OCI-LY1 (cell line): ENCODE measurements at regions not wholly inside any gene's neighbourhood (a gene's known extent, or its start where the extent isn't known, plus 50 kb on each side); places are given as distances from the start of the nearest gene placed in this dataset.

Experiments used
- H2AFZ ChIP-seq: fragments of 200-600 bp; sonication (generic), shearing (Covaris generic); 2 replicates; pipeline ENCODE4 v1.6.0; 2014; ENCODE audit warnings: antibody characterized with exemption, mild to moderate bottlenecking, low read length
- H3F3A ChIP-seq: fragments of 200-600 bp; sonication (generic), shearing (Covaris generic); 2 replicates; pipeline ENCODE4 v1.6.0; 2014; ENCODE audit warnings: mild to moderate bottlenecking, antibody characterized with exemption, low read length, moderate library complexity; ENCODE audit not compliant: insufficient read depth
- H3K27ac ChIP-seq: fragments of 200-600 bp; sonication (generic); 2 replicates; pipeline ENCODE4 v1.5.1; 2014; ENCODE audit warnings: low read length, mixed run types, mild to moderate bottlenecking, low read depth; ENCODE audit not compliant: poor library complexity, severe bottlenecking
- H3K27me3 ChIP-seq: fragments of 200-600 bp; sonication (generic); 2 replicates; pipeline ENCODE4 v1.6.0; 2014; ENCODE audit warnings: antibody characterized with exemption, mild to moderate bottlenecking, low read length, moderate library complexity; ENCODE audit not compliant: insufficient read depth
- H3K36me3 ChIP-seq: fragments of 200-600 bp; sonication (generic); 2 replicates; pipeline ENCODE4 v1.6.1; 2014; ENCODE audit warnings: mild to moderate bottlenecking, antibody characterized with exemption, low read length, moderate library complexity, mixed read lengths; ENCODE audit not compliant: insufficient read depth
- H3K4me1 ChIP-seq: fragments of 200-600 bp; sonication (generic); 2 replicates; pipeline ENCODE4 v1.5.1; 2014; ENCODE audit warnings: mild to moderate bottlenecking, low read length, moderate library complexity; ENCODE audit not compliant: insufficient read depth, severe bottlenecking
- H3K4me2 ChIP-seq: fragments of 200-600 bp; sonication (generic), shearing (Covaris generic); 2 replicates; pipeline ENCODE4 v1.6.1; 2014; ENCODE audit warnings: low read length
- H3K4me3 ChIP-seq: fragments of 200-600 bp; sonication (generic); 2 replicates; pipeline ENCODE4 v1.5.1; 2014; ENCODE audit warnings: low read length, low read depth, mild to moderate bottlenecking, mixed read lengths; ENCODE audit not compliant: poor library complexity, severe bottlenecking
- H3K79me2 ChIP-seq: fragments of 200-600 bp; shearing (Covaris generic); 2 replicates; pipeline ENCODE4 v1.6.1; 2016; ENCODE audit warnings: mixed run types, low read length, mixed read lengths; ENCODE audit not compliant: insufficient read depth
- H3K9ac ChIP-seq: fragments of 200-600 bp; sonication (generic), shearing (Covaris generic); 2 replicates; pipeline ENCODE4 v1.6.1; 2014; ENCODE audit warnings: mild to moderate bottlenecking, low read length, mixed read lengths
- H3K9me2 ChIP-seq: fragments of 200-600 bp; sonication (generic), shearing (Covaris generic); 2 replicates; pipeline ENCODE4 v1.6.1; 2014; ENCODE audit warnings: low read depth, mild to moderate bottlenecking, low read length, mixed read lengths
- H3K9me3 ChIP-seq: fragments of 200-600 bp; shearing (Covaris generic); 2 replicates; pipeline ENCODE4 v1.6.1; 2014; ENCODE audit warnings: low read length, mixed read lengths
- H4K20me1 ChIP-seq: fragments of 200-600 bp; sonication (generic), shearing (Covaris generic); 2 replicates; pipeline ENCODE4 v1.6.0; 2016; ENCODE audit warnings: mild to moderate bottlenecking, low read length; ENCODE audit not compliant: insufficient read depth
- CTCF ChIP-seq: fragments of 200-600 bp; sonication (generic), shearing (Covaris generic); IDR thresholded peaks from 2 replicates; pipeline ENCODE4 v1.5.1; 2017; ENCODE audit warnings: mild to moderate bottlenecking, antibody characterized with exemption, low read length, moderate library complexity, mixed read lengths
- EZH2 ChIP-seq: fragments of 200-600 bp; sonication (generic), shearing (Covaris generic); IDR thresholded peaks from 2 replicates; pipeline ENCODE4 v1.8.0; 2017; ENCODE audit warnings: borderline replicate concordance, mixed run types, mild to moderate bottlenecking, antibody characterized with exemption, low read length, moderate library complexity, mixed read lengths

DNA sequence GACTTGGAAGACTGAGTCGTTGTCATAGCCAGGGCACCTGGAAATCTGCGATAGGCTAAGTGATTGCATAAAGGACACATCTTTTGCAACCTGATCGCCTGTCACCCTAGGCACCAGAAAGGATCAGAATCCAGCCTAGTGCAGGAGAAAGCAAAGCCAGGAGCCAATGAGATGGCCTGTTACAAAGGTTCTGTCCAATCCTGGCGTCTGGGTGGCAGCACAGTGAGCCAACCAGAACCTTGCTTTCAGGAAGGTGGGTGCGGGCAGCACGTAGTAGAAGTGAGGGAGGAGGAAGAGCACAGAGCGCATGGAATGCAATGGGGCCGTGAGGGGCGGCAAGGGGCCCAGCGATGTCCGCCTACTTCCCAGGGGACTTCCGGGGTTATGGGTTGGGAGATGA, 120.4 kb upstream of the GGTLC1 start:
- H3K36me3 ChIP-seq = no peaks in the 10 kb centered on the region
- no peak overlapping the region for H2AFZ ChIP-seq
- H3K4me3 ChIP-seq = no peak overlapping the region
- no peak overlapping the region for H3K4me2 ChIP-seq
- no peak overlapping the region for H3K9ac ChIP-seq
- no peaks in the 10 kb centered on the region for H3F3A ChIP-seq
- no peak overlapping the region for H3K27ac ChIP-seq
- no peaks in the 10 kb centered on the region for H3K4me1 ChIP-seq
- TF ChIP-seq CTCF (no peak), EZH2 (no peak)
- H3K9me2 ChIP-seq = no peaks in the 10 kb centered on the region
- H3K79me2 ChIP-seq = no peaks in the 10 kb centered on the region
- H3K9me3 ChIP-seq = no peaks in the 10 kb centered on the region
- no peaks in the 10 kb centered on the region for H3K27me3 ChIP-seq
- H4K20me1 ChIP-seq = no peaks in the 10 kb centered on the region

DNA sequence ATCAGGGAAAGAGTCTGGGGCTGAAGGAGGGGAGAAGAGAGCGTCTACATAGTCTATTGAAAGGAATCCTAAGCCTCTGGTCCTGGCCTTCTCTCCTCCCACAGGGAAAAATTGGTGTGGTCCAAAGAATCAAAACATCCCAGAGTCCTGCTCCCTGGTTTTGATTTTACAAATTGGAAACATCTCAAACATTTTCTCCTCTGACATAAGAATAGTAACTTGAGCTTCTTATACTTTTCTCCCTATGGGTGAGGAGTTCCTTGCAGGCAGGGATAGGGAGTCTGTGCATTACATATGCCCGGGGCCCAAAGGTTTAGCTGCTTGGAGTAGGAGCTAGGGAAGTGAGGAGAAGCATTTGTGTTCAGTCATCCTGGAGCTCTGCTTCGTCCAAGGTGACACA, 120.0 kb upstream of the GGTLC1 start:
- H3K27me3 ChIP-seq = no peaks in the 10 kb centered on the region
- no peak overlapping the region for H3K9ac ChIP-seq
- H4K20me1 ChIP-seq = no peaks in the 10 kb centered on the region
- no peak overlapping the region for H2AFZ ChIP-seq
- H3K9me3 ChIP-seq = no peaks in the 10 kb centered on the region
- H3K4me2 ChIP-seq = no peak overlapping the region
- TF ChIP-seq EZH2 (no peak), CTCF (no peak)
- no peaks in the 10 kb centered on the region for H3K9me2 ChIP-seq
- H3K4me3 ChIP-seq = no peak overlapping the region
- no peaks in the 10 kb centered on the region for H3K79me2 ChIP-seq
- no peaks in the 10 kb centered on the region for H3K36me3 ChIP-seq
- no peak overlapping the region for H3K27ac ChIP-seq
- no peaks in the 10 kb centered on the region for H3F3A ChIP-seq
- no peaks in the 10 kb centered on the region for H3K4me1 ChIP-seq

GRCh38 chr20:24106801-24107445, 118.3 kb upstream of the GGTLC1 start:
- H4K20me1 ChIP-seq = no peaks in the 10 kb centered on the region
- no peak overlapping the region for H3K4me2 ChIP-seq
- TF ChIP-seq CTCF (no peak), EZH2 (no peak)

More at GRCh38 chr20:24106801-24107445, 118.3 kb upstream of the GGTLC1 start:
- no peak overlapping the region for H3K9ac ChIP-seq
- H3K4me1 ChIP-seq = no peaks in the 10 kb centered on the region
- no peaks in the 10 kb centered on the region for H3F3A ChIP-seq
- no peaks in the 10 kb centered on the region for H3K9me2 ChIP-seq
- H3K27me3 ChIP-seq = no peaks in the 10 kb centered on the region
- no peak overlapping the region for H2AFZ ChIP-seq
- H3K36me3 ChIP-seq = no peaks in the 10 kb centered on the region
- no peaks in the 10 kb centered on the region for H3K9me3 ChIP-seq
- H3K79me2 ChIP-seq = no peaks in the 10 kb centered on the region
- H3K27ac ChIP-seq = no peak overlapping the region
- H3K4me3 ChIP-seq = no peak overlapping the region
